Suppressor macrophage treated with lipopolysaccharide for 4 hours (primary cell): ENCODE measurements at regions not wholly inside any gene's neighbourhood (a gene's known extent, or its start where the extent isn't known, plus 50 kb on each side); places are given as distances from the start of the nearest gene placed in this dataset.
"Not testable (repeated sequence)": the region's sequence is repeated elsewhere in the genome, so short reads cannot be mapped to it uniquely, and the experiment has no call there.

Experiments
- DNase-seq: peaks from one replicate; pipeline ENCODE4 v3.0.0-alpha.2; 2020

DNA sequence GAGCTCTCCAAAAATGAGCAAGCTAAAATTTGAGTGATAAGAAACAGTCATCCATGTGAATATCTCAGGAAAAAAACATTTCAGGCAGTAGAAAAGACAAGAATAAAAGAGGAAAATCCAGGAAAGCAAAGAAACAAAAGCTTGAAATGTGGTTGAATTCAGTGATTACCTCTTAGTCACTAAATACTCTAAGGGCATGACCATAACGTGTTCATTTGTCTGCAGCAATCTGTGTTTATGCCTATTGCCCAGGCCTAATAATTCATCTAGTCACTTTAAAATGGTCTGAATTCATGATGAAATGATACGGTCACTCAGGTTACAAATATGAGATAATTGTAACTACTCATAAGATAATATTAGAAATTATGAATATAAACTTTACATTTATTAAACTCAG lies 837.9 kb downstream of the STPG2 start:
- no peak for DNase-seq

DNA sequence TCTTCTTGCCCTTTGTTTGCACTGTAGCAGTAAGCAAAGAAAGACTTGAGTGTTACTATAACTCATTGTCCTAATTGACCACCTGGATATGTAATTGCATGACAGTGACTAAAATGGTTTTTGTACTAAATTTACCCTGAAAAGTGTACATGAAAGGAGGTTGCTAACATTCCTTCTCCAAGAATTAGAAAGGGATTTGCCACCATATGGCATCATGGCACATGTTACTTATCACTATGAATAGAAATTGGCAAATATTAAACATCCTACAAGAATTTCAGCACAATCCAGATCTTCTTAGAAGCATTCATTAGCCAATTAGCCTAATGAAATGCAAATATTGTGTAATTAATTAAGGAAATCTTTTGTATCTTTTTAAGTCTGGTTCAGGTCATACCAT lies 834.2 kb downstream of the STPG2 start:
- DNase-seq, result no peak

DNA sequence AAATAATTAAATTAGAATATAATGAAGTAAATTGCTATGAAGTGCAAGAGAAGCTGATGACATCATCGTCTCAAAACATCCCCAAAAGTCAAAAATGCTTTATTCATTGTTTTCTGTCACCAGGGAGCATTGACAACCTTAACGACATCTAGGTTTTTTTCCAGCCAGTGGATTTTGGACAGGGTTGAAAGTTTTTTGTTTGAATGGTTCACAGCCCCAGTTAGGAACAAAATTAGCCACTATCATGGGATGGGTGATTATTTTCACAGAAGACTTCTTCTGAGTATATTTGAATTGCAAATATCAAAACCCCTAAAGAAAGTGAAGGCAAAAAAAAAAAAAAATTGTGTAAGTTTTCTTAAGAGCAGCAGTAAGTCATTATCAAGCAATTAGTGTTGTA lies 826.1 kb downstream of the STPG2 start:
- no peak for DNase-seq

DNA sequence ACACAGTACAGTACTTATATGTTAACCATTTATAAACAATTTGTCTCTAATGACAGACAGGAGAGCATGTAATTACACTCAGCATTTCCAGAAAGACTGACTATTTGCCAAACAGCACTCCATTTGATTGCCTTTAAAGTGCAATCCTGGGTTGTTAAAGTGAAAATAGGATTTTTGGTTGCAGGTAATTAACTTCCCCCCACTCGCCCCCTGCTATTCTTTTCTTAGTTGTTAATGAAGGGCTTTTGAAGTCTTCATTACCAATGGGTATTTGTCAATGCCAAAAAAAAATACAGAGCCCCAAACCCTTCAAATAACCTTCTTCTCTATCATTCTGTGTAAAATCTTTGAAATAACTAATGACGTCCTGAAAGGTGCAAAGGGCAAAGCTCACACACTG lies 825.6 kb downstream of the STPG2 start:
- no peak for DNase-seq

DNA sequence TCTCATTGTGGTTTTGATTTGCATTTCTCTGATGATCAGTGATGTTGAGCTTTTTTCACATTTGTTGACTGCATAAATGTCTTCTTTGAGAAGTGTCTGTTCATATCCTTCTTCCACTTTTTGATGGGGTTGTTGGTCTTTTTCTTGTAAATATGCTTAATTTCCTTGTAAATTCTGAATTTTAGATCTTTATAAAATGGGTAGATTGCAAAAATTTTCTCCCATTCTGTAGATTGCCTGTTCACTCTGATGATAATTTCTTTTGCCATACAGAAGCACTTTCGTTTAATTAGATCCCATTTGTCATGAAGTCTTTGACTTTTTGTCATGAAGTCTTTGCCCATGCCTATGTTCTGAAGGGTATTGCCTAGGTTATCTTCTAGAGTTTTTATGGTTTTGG lies 817.5 kb downstream of the STPG2 start:
- not testable (repeated sequence) for DNase-seq

DNA sequence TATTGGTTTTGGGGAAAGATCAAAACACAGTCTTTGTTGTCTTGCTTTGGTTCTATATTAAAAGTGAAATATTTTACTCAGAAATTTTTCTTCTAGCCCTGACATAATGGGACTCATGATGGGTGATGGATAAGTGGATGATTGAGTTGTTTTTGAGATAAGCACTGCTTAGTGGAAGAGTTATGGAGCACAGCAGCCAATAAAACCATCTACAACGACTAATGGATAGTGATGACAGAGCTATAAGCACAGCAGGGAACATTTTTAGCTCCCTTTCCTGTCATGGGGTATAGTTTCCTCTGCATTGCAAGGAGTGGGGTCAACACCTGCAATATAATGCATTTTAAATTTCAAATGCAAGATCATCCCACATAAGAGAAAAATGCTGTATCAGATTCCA lies 812.4 kb downstream of the STPG2 start:
- DNase-seq, result no peak

DNA sequence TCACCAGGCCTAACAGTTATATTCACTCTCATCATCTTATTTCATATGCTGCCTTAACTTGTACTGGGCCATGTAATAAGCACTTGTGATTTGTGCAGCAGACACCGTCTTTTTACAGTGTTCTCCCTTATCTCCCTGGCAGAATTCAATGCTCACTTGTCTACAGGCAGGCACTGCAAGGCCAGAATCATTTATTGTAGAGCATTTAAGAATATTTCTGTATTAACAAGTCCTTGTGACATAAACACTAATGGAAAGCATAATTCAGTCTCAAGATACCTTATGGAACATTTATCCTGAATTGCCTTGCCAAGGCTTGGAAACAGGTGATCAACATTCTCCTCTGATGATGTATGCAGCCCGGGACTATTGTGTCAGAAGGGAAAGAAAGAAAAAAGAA lies 808.9 kb downstream of the STPG2 start:
- DNase-seq, result no peak

DNA sequence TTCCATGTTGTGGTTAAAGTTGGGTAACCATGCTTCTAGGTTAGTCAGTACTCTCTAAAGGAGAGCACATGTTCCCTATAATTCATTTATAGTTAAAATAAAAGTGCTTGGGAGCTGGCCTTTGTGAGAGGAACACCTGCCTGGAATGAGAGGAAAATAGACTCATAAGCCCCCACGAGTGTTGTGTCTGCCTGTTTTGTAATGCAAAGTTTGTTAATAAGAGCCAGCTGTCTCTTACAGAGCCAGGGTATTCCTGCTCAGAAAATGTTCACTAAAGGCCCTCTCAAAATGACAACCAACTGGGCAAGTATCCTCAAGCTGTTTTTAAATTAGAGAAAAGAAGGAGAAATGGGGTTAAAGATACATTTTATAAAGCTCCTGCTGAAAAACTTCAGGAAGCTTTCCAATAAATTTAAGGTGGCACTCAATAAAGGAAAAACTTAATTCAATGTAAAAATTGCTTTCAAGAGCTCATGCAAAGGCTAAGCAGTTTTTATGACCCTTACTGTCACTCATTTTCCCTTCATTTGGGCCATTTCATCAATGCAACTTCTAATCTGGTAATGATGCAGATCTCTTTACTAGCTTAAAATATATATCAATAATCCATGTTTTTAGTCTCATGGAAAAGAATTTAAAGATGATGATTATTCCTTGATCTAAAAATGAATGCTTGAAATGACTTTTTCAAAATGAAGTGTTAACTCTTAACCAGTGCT lies 793.6 kb downstream of the STPG2 start:
- no peak for DNase-seq

DNA sequence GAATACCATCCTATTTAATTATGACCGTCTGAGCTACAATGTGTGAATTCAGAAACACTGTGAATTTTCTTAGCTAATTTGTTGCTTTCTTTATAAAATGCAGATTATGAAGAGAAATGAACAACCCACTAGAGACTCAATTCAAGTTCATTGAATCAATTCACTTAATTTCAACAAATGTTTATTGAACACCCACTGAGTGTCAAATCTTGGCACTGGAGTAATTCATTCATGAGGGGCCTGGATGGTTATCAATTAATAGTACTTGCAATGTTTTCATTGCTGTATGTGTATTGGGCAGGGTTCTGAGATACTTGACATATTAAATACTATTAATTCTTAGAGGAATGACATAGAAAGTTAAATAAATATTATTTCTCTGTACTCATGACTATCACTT lies 789.4 kb downstream of the STPG2 start:
- no peak for DNase-seq

DNA sequence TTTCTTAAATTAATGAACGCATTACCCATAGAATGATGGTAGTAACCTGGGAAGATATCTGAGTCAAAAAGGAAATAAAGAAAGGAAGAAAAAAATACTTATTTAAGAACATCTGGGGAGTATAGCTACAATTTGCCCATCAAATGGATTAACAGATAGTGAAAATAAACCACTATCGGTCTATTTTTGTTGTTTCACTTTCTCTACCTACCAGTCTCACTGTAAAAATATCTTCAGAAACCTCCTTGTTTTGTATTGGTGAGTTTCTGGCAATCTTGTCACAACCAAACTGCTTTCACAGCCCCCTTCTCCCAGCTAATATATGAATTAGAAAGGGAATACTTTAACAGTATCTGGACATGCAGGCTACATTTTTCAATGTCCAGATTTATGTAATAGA lies 783.5 kb downstream of the STPG2 start:
- DNase-seq, result no peak

DNA sequence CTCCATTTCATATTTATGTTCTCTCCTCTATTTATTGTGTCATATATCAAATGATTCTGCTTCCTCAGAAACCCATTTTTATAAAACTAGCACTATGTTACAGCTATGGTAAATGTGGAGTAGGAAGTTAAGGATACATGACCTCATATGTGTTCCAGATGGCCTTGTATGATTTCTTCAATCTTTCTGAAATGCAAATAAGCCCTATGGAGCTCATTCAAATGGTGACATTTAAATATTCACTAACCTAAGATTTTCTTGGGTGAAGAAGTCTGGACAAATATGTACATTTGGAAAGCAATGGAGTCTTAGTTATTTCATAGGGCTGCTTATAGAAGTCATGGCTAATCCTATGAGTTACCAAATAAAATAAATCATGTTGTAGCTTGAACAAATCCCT lies 782.5 kb downstream of the STPG2 start:
- DNase-seq, result no peak

DNA sequence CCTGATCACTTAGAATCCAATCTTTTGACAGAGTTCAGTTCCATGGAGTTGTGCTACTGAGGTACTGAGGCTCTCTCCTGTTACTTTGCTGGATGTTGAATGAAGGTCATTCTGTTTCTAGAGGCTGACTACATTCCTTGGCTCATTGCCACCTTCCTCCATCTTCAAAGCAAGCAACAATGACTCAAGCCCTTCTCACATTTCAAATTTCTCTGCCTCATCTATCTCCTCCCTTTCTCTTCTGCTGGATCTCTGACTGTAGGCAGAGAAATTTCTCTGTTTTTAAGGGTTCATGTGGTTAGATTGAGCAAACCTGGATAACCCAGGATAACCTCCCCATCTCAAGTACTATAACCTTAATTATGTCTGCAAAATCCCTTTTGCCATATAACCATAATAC lies 775.4 kb downstream of the STPG2 start:
- no peak for DNase-seq

DNA sequence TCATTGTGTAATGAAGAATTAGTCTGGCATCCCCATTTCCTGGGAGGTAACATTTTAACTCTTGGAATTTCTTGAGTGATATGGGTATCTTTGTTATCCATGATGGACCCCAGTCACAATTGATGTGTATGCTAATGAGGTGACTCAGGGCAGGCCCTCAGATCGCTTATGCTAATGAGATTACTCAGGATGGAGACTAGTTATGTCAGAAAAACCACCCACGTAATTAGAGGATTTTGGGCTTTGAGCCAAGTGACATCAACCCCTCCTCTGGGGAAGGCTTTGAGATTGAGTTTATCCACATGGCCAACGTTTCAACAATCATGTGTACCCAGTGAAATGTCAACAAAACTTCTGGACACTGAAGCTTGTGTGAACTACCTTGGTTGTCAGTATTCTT lies 772.7 kb downstream of the STPG2 start:
- DNase-seq, result no peak

DNA sequence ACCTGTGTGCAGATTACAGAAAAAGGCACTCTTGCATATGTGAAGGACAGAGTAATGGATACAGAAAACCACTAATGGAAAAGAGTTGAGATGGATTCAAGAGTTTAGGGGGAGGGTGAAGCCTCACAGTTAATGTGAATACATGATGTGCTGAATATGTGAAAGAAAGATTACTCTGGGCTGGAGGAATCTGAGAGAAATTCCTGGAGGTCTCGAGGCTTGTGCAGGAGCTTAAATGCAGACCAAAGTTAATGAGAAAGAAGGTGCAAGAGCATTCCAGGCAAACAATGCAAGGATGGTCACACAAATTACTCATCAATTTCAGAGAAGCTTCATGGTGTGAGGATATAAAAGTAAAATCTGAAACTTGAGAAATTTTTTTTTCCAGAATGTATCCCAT lies 768.8 kb downstream of the STPG2 start:
- DNase-seq, result no peak

DNA sequence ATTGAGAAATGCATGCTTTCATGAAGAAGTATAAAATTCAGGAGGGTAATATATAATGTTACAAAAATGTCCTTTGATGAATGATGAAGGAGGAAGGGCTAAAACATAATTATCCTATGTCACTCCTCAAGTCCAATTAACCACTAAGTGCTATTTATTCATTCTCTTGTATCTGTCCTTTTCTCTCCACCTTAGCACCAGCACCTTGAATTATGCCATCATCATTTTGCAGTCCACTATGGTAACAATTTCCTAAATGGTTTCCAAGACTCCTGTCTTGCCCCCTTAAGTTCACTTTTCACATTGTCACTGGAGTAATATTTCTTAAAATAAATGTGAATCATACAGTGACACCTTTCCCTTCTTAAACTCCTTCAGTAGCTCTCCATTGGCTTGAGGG lies 756.3 kb downstream of the STPG2 start:
- DNase-seq, result no peak

DNA sequence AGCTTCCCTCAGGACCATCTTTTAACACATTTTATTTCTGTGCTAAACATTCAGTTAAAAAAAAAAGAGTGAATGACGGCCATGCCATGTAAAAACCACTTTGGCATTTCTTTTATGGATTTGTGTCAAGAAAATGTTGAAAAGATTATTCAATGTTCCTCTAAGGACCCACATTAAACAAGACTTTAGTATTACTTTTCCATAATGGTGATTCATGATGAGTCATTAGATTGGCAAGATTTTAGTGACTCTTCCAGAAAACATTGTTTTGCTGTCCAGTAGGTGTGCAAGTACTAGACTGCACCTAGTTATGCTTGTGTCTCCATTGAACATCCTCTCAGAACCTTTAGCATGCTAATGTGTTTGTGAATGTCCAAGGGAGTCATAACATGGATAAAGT lies 748.6 kb downstream of the STPG2 start:
- no peak for DNase-seq

DNA sequence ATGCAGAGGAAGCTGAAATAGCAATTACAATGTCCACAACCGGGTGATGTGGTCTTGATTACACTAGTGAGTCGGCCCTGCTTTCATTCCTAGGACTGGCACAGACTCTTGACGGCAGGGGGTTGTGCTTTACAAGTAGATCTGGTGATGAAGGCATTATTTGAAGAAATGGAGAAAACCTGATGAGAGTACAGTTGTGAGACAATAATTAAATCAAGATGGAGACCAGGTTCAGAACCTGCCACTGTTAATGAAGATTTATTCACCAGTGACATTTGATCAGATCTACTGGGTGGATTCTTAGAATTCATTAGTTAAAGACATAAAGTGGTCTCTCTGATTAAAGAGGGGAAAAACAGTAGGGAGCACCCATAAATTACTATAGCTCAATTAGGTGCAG lies 747.2 kb downstream of the STPG2 start:
- no peak for DNase-seq

DNA sequence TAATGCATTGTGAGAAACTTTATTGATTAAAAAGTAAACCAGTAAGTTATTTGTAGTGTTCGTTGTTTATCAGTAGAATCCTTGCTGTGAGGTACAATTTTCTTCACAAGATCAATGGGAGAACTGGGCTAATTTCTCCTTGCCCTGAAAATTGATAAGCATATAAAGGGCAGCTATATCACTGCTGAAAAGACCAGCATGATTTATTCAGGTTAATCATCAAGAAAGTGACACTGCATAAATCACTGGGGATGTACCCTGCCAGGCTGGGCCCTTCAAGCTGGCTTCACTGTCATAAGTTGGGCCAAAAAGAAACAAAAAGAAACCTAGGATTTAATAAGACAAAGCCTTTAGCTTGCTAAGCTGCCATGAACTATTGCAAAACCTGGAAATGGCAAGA lies 746.7 kb downstream of the STPG2 start:
- no peak for DNase-seq

DNA sequence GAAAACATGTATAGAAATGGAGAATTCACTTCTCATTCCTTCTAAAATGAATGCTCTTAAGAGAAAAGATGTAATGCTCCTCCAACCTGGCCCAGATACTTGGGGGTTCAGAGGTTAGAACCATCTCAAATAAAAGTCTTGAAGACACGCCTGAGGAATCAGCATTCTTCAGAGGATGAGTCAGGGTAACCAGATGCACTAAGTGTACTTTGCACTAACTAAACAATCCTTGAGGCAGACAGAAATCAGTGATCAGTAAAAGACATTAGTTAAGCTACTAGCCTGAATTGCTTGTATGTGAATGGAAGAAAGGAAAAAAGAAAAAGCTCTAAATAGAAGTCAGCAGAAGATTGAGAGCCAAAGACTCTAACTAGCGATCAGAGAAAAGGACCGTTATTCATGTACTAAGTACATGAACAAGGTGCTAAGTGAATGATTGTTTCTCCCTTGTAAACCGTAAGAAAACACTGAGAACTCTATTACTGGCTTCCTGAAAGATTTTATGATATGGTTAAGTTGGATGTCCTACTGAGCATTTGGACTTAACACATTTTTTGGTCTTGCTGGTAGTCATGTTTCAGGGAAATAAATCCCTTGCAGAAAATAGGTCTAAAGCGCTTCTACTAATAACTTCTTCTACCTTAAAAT lies 738.3 kb downstream of the STPG2 start:
- DNase-seq, result no peak

DNA sequence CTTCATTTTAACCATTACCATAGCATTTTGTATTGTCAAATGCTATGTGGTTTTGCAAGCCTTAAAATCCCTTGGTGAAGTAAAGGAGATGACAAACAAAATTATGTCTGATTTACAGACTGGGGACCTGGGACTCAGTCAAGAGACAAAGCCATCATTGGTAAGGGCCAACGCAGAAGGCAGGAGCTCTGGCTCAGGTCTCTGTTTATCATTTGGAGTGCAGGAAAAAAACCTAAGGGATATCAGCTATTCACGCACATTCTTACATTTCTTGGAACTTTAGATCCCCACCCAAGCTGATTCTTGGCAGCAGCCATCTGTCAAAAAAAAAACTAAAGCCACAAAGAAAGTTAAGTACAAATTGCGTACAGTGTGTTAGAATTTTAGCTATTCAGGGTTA lies 731.9 kb downstream of the STPG2 start:
- DNase-seq, result no peak

DNA sequence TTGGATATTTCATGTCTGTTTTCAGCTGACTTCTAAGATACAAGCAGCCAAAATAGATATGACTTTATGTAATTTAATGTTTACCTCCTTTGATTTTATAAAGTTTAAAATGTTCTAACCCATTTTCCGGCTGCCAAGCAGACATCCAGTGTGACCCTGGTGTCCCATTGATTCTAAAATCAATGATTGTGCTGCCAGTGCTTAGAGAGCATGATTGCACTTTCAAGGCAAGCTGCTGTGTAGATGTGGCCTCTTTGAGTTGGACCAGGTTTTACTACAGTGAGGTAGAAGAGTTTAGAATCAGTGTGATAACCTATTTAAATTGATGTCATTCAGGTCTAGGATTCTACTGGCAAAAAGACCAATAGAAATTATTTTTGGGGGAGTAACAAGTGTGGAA lies 730.9 kb downstream of the STPG2 start:
- DNase-seq, result no peak

DNA sequence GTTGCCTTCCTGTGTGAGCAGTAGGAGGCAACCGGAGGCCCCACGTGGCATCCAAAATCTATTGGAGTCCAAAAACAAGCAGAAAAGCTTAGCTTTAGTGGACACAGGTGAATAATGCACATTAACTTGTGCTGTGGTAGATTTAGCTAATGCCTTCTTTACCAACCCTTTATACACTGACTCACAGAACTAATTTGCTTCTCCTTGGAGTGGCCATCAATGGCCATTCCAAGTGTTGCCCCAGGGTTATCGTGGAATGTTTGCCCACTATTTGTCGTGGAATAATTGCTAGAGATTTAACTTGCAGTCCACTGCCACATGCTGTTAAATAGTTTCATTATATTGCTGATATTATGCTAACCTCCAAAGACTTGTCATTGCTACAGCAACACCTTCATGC lies 729.1 kb downstream of the STPG2 start:
- DNase-seq, result no peak

DNA sequence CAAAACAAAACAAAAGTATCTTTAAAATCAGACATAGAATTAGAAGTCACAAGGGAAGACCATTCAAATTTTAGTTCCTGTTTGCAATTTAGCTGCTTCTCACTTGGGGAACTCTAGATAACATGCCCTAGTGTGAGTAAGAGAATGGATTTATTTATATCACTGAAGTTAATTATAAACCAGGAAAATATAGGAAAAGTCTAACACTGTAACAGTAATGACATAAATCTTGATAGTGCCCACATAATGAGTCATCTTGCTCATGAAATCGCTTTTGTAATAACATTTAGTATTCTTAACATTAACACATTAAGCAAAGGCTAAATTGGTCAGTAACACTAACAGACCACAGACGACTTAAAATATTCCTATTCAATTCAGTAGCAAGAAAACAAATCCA lies 710.7 kb downstream of the STPG2 start:
- no peak for DNase-seq

DNA sequence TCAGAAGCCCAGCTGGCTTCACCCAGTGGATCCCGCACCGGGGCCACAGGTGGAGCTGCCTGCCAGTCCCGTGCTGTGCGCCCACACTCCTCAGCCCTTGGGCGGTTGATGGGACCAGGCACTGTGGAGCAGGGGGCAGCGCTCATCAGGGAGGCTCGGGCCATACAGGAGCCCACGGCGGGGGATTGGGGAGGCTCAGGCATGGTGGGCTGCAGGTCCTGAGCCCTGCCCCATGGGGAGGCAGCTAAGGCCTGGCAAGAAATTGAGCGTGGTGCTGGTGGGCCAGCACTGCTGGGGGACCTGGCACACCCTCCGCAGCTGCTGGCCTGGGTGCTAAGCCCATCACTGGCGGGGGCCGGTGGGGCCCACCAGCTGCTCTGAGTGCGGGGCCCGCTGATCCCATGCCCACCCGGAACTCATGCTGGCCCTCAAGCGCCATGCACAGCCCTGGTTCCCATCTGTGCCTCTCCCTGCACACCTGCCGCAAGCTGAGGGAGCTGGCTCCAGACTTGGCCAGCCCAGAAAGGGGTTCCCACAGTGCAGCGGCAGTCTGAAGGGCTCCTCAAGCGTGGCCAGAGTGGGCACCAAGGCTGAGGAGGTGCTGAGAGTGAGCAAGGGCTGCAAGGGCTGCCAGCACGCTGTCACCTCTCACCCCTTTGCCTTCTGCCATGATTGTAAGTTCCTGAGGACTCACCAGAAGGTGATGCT lies 705.1 kb downstream of the STPG2 start:
- not testable (repeated sequence) for DNase-seq

DNA sequence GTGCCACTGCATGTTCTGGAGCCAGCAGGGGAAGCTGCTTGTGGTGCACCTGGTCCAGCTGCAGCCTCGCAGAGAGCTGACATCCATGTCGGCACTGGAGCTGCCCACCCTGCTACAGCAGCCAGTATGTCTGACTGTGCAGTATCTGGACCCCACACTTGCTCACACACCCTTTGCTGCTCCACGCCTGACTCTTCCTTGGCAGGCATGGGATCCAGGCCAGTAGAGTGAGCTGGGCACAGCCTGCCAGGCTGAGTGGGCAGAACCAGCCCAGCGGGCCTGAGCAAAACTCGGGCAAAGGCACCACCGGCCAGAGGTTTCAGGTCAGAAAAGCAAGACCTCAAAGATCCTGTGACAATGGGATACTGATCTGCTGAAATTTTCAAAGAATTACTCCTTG lies 690.1 kb downstream of the STPG2 start:
- DNase-seq, result no peak
